Body of pancreas (tissue), 4 donors: ENCODE measurements at regions not wholly inside any gene's neighbourhood (a gene's known extent, or its start where the extent isn't known, plus 50 kb on each side); places are given as distances from the start of the nearest gene placed in this dataset.

ENCODE experiments used
- ATAC-seq: fragments of 150-250 bp; one replicate; pipeline ENCODE4 v1.9.1; 2016
- DNase-seq, 4 donors: peaks; one replicate each; pipeline ENCODE4 v3.0.0-alpha.2; 2019
- H3K27ac ChIP-seq, 4 donors: fragments of 200-600 bp; sonication (generic); 1 replicate in 3 of 4; 2 replicates in 1 of 4; pipeline versions ENCODE4 v1.5.1 to v1.6.1; 2016 to 2019; ENCODE audit warnings: mild to moderate bottlenecking in 1 of 4, mixed read lengths in 1 of 4, moderate library complexity in 1 of 4
- H3K27me3 ChIP-seq, 2 donors: fragments of 200-600 bp; sonication (generic); one replicate each; pipeline ENCODE4 v1.6.0; 2016; ENCODE audit warnings: mild to moderate bottlenecking in 1 of 2
- H3K36me3 ChIP-seq, 2 donors: fragments of 200-600 bp; sonication (generic); replicated peaks in 1 of 2; 2 replicates each; pipeline ENCODE4 v1.5.1; 2016; ENCODE audit warnings: low read depth in 2 of 2; ENCODE audit not compliant: insufficient read depth in 1 of 2
- H3K4me1 ChIP-seq: fragments of 200-600 bp; sonication (generic); one replicate; pipeline ENCODE4 v1.6.0; 2016
- H3K4me3 ChIP-seq, 2 donors: fragments of 200-600 bp; sonication (generic); 1 replicate in 1 of 2; 2 replicates in 1 of 2; pipeline ENCODE4 v1.5.1; 2016 to 2019
- H3K9me3 ChIP-seq, 3 donors: fragments of 200-600 bp; sonication (generic); 1 replicate in 2 of 3; 2 replicates in 1 of 3; pipeline ENCODE4 v1.5.1; 2016
- CTCF ChIP-seq, 7 experiments: fragments of 450-650 bp in 4 of 7; fragments of 200-600 bp in 3 of 7; sonication (generic) in 3 of 7; IDR thresholded peaks; one replicate each; pipeline ENCODE4 v1.5.1; 2016 to 2019; ENCODE audit warnings: antibody characterized with exemption in 7 of 7
- POLR2A ChIP-seq, 3 donors: fragments of 450-650 bp; IDR thresholded peaks; one replicate each; pipeline ENCODE4 v1.6.1; 2016; ENCODE audit warnings: antibody characterized with exemption in 3 of 3, mild to moderate bottlenecking in 2 of 3
- WGBS, 2 donors: methylation state at CpG; one replicate each; pipeline ENCODE4 v1.1.5; 2017; 5-methylcytosine and 5-hydroxymethylcytosine counted together
- intact Hi-C: fragments of 100-400 bp; cut with DNase I; formaldehyde crosslinking; loops from one replicate; pipeline ENCODE4 v1.15.1; 2023

- H3K27ac ChIP-seq: no peak overlapping the region
- DNase-seq (no peak), ATAC-seq (no peak)
- H3K4me3 ChIP-seq: no peak overlapping the region
- no peaks in the 10 kb centered on the region for H3K36me3 ChIP-seq
- 52 to 62% methylated on average over 28 of the region's 28 CpGs for WGBS, 2 donors
- intact Hi-C loops: no loop called here
- H3K27me3 ChIP-seq: no peaks in the 10 kb centered on the region
- H3K4me1 ChIP-seq: peaks cover 10% of the 10 kb centered on the region
- TF ChIP-seq POLR2A (IDR thresholded peaks at IDR 0.05) (no peak), CTCF (IDR thresholded peaks at IDR 0.05) (no peak)
- H3K9me3 ChIP-seq: no peaks in the 10 kb centered on the region
These were observed 107.9 kb downstream of the GPX5 start for GRCh38 chr6:28633445-28634215.

- Histone ChIP-seq H3K36me3 (no peaks in the 10 kb centered on the region), H3K9me3 (no peaks in the 10 kb centered on the region), H3K27me3 (no peaks in the 10 kb centered on the region), H3K4me1 (peaks cover 10% of the 10 kb centered on the region), H3K4me3 (no peak overlapping the region), H3K27ac (no peak overlapping the region)
- intact Hi-C loops: no loop called here
- DNase-seq (no peak), ATAC-seq (no peak)
- 8% methylated on average over 4 of the region's 4 CpGs for WGBS, 2 donors
- TF ChIP-seq CTCF (IDR thresholded peaks at IDR 0.05) (no peak), POLR2A (IDR thresholded peaks at IDR 0.05) (no peak)
These were observed 108.7 kb downstream of the GPX5 start for GRCh38 chr6:28634411-28634760.

- DNase-seq: peak in 2 of 4 donors; percentile 9 to 35
- ATAC-seq: no peak
These were observed 109.3 kb downstream of the GPX5 start for GRCh38 chr6:28634761-28635546.

GRCh38 chr6:28635547-28636158, 110.0 kb downstream of the GPX5 start:
- Histone ChIP-seq H3K27me3 (no peaks in the 10 kb centered on the region), H3K4me3 (no peak overlapping the region), H3K4me1 (peaks cover 10% of the 10 kb centered on the region), H3K27ac (no peak overlapping the region), H3K36me3 (no peaks in the 10 kb centered on the region), H3K9me3 (no peaks in the 10 kb centered on the region)
- intact Hi-C loops: no loop called here
- ATAC-seq (no peak), DNase-seq (no peak)
- WGBS, 2 donors: 6 to 7% methylated on average over 19 to 20 of the region's 20 CpGs
- TF ChIP-seq CTCF (IDR thresholded peaks at IDR 0.05) (no peak), POLR2A (IDR thresholded peaks at IDR 0.05) (no peak)

More at GRCh38 chr6:28634761-28635546, 109.3 kb downstream of the GPX5 start:
- intact Hi-C loops: no loop called here
- H3K4me3 ChIP-seq: no peak overlapping the region
- H3K27me3 ChIP-seq: no peaks in the 10 kb centered on the region
- H3K36me3 ChIP-seq: no peaks in the 10 kb centered on the region
- peaks cover 10% of the 10 kb centered on the region for H3K4me1 ChIP-seq
- H3K27ac ChIP-seq: no peak overlapping the region
- TF ChIP-seq CTCF (IDR thresholded peaks at IDR 0.05) (no peak), POLR2A (IDR thresholded peaks at IDR 0.05) (no peak)
- H3K9me3 ChIP-seq: no peaks in the 10 kb centered on the region
- 1 to 2% methylated on average over 44 to 48 of the region's 48 CpGs for WGBS, 2 donors
